ENCODE measurements at regions not wholly inside any gene's neighbourhood (a gene's known extent, or its start where the extent isn't known, plus 50 kb on each side); places are given as distances from the start of the nearest gene placed in this dataset.

- H3K4me3 ChIP-seq (ENCODE audit: low read depth, low read length), result no peak overlapping the region
- TF ChIP-seq CTCF (IDR thresholded peaks at IDR 0.05; ENCODE audit: control insufficient read depth, extremely low read depth, insufficient read depth), result no peak
- DNase-seq (ENCODE audit: low read depth), result no peak
Observed at GRCh38 chr1:239212811-239213220, 173.6 kb upstream of the CHRM3 start.

- no peak for DNase-seq (ENCODE audit: low read depth)
- no peak for TF ChIP-seq CTCF (IDR thresholded peaks at IDR 0.05; ENCODE audit: control insufficient read depth, extremely low read depth, insufficient read depth)
- H3K4me3 ChIP-seq (ENCODE audit: low read depth, low read length), result no peak overlapping the region
Observed at GRCh38 chr1:239209591-239209990, 176.8 kb upstream of the CHRM3 start.

- DNase-seq (ENCODE audit: low read depth), result no peak
- no peak for TF ChIP-seq CTCF (IDR thresholded peaks at IDR 0.05; ENCODE audit: control insufficient read depth, extremely low read depth, insufficient read depth)
- no peak overlapping the region for H3K4me3 ChIP-seq (ENCODE audit: low read depth, low read length)
Observed at GRCh38 chr1:239204401-239204800, 182.0 kb upstream of the CHRM3 start.

GRCh38 chr1:239197871-239198270, 188.5 kb upstream of the CHRM3 start:
- TF ChIP-seq CTCF (IDR thresholded peaks at IDR 0.05; ENCODE audit: control insufficient read depth, extremely low read depth, insufficient read depth), result no peak
- H3K4me3 ChIP-seq (ENCODE audit: low read depth, low read length), result no peak overlapping the region
- no peak for DNase-seq (ENCODE audit: low read depth)

GRCh38 chr1:239189998-239190512, 196.3 kb upstream of the CHRM3 start:
- no peak overlapping the region for H3K4me3 ChIP-seq (ENCODE audit: low read depth, low read length)

GRCh38 chr1:239186487-239186886, 199.9 kb upstream of the CHRM3 start:
- H3K4me3 ChIP-seq (ENCODE audit: low read depth, low read length), result no peak overlapping the region
- no peak for TF ChIP-seq CTCF (IDR thresholded peaks at IDR 0.05; ENCODE audit: control insufficient read depth, extremely low read depth, insufficient read depth)
- no peak for DNase-seq (ENCODE audit: low read depth)

More at GRCh38 chr1:239189998-239190512, 196.3 kb upstream of the CHRM3 start:
- no peak for DNase-seq (ENCODE audit: low read depth)
- TF ChIP-seq CTCF (IDR thresholded peaks at IDR 0.05; ENCODE audit: control insufficient read depth, extremely low read depth, insufficient read depth), result no peak

GRCh38 chr1:239185245-239185619, 201.1 kb upstream of the CHRM3 start:
- DNase-seq (ENCODE audit: low read depth), result no peak
- H3K4me3 ChIP-seq (ENCODE audit: low read depth, low read length), result no peak overlapping the region
- no peak for TF ChIP-seq CTCF (IDR thresholded peaks at IDR 0.05; ENCODE audit: control insufficient read depth, extremely low read depth, insufficient read depth)
